GM23338 (cell line): ENCODE measurements at regions not wholly inside any gene's neighbourhood (a gene's known extent, or its start where the extent isn't known, plus 50 kb on each side); places are given as distances from the start of the nearest gene placed in this dataset.

Experiments
- ATAC-seq: fragments of 200-7000 bp; cut with Tn5 transposase; 3 replicates; pipeline ENCODE4 v1.9.1; 2020
- DNase-seq: peaks from one replicate; pipeline ENCODE4 v3.0.0-alpha.2; 2015; ENCODE audit warnings: low spot score
- H2AFZ ChIP-seq: fragments of 200-600 bp; sonication (generic); 2 replicates; pipeline ENCODE4 v1.8.0; 2016; ENCODE audit warnings: antibody characterized with exemption, mild to moderate bottlenecking, moderate library complexity
- H3F3A ChIP-seq: fragments of 200-600 bp; sonication (generic); replicated peaks from 2 replicates; pipeline ENCODE4 v1.8.0; 2017; ENCODE audit warnings: antibody characterized with exemption, mixed run types, low read depth
- H3K27ac ChIP-seq: fragments of 200-600 bp; sonication (generic); 2 replicates; pipeline ENCODE4 v1.6.1; 2016; ENCODE audit warnings: low read depth
- H3K27me3 ChIP-seq: fragments of 200-600 bp; sonication (generic); 2 replicates; pipeline ENCODE4 v1.8.0; 2016; ENCODE audit warnings: mild to moderate bottlenecking, mixed run types, moderate library complexity; ENCODE audit not compliant: insufficient read depth
- H3K36me3 ChIP-seq: fragments of 200-600 bp; sonication (generic); 2 replicates; pipeline ENCODE4 v1.8.0; 2016; ENCODE audit warnings: mild to moderate bottlenecking; ENCODE audit not compliant: insufficient read depth
- H3K4me1 ChIP-seq: fragments of 200-600 bp; sonication (generic); 2 replicates; pipeline ENCODE4 v1.8.0; 2016; ENCODE audit warnings: mild to moderate bottlenecking, moderate library complexity; ENCODE audit not compliant: insufficient read depth
- H3K4me2 ChIP-seq: fragments of 200-600 bp; sonication (generic); 2 replicates; pipeline ENCODE4 v1.7.1; 2017; ENCODE audit warnings: mixed run types
- H3K4me3 ChIP-seq: fragments of 200-600 bp; sonication (generic); 2 replicates; pipeline ENCODE4 v1.6.1; 2016; ENCODE audit warnings: mixed run types
- H3K79me2 ChIP-seq: fragments of 200-600 bp; sonication (generic); replicated peaks from 2 replicates; pipeline ENCODE4 v1.8.0; 2017; ENCODE audit warnings: mild to moderate bottlenecking; ENCODE audit not compliant: insufficient read depth
- H3K9me2 ChIP-seq: fragments of 200-600 bp; sonication (generic); 2 replicates; pipeline ENCODE4 v1.8.0; 2017; ENCODE audit not compliant: insufficient read depth
- H4K20me1 ChIP-seq: fragments of 200-600 bp; sonication (generic); replicated peaks from 2 replicates; pipeline ENCODE4 v1.8.0; 2017; ENCODE audit warnings: mild to moderate bottlenecking; ENCODE audit not compliant: insufficient read depth
- H3K27ac Mint-ChIP-seq: 2 replicates; pipeline ENCODE4 v1.8.0; 2020; ENCODE audit warnings: inconsistent platforms, mild to moderate bottlenecking, moderate library complexity, mixed read lengths
- H3K27me3 Mint-ChIP-seq: 3 replicates; pipeline ENCODE4 v1.8.0; 2022; ENCODE audit warnings: low read depth, mild to moderate bottlenecking, moderate library complexity, mixed read lengths, inconsistent platforms; ENCODE audit not compliant: insufficient read depth, poor library complexity
- H3K36me3 Mint-ChIP-seq: 3 replicates; pipeline ENCODE4 v1.8.0; 2021; ENCODE audit warnings: low read depth, mild to moderate bottlenecking, inconsistent platforms, moderate library complexity, mixed read lengths
- H3K4me1 Mint-ChIP-seq: 3 replicates; pipeline ENCODE4 v1.8.0; 2020; ENCODE audit warnings: mild to moderate bottlenecking, inconsistent platforms, mixed read lengths
- H3K4me3 Mint-ChIP-seq: 3 replicates; pipeline ENCODE4 v1.8.0; 2021; ENCODE audit warnings: moderate library complexity, mild to moderate bottlenecking, inconsistent platforms, mixed read lengths
- H3K9me3 Mint-ChIP-seq: 3 replicates; pipeline ENCODE4 v1.8.0; 2020; ENCODE audit warnings: moderate library complexity, mild to moderate bottlenecking, inconsistent platforms, mixed read lengths
- CREB1 ChIP-seq: fragments of 250-450 bp; sonication (Bioruptor Pico); IDR thresholded peaks from 2 replicates; pipeline ENCODE4 v1.5.0; 2020; ENCODE audit warnings: low read depth, mild to moderate bottlenecking, moderate library complexity
- EZH2phosphoT487 ChIP-seq: fragments of 200-600 bp; sonication (generic); IDR thresholded peaks from one replicate; pipeline ENCODE4 v1.8.1; 2018; ENCODE audit warnings: antibody characterized with exemption; ENCODE audit not compliant: unreplicated experiment
- JUNB ChIP-seq: IDR thresholded peaks from one replicate; pipeline ENCODE4 v1.6.1; 2016; ENCODE audit warnings: antibody characterized with exemption; ENCODE audit not compliant: unreplicated experiment
- NANOG ChIP-seq: IDR thresholded peaks from 2 replicates; pipeline ENCODE4 v1.6.1; 2016; ENCODE audit warnings: antibody characterized with exemption, borderline replicate concordance
- POLR2AphosphoS5 ChIP-seq: IDR thresholded peaks from 2 replicates; pipeline ENCODE4 v1.6.1; 2016; ENCODE audit warnings: antibody characterized with exemption, low read depth
- STAT1 ChIP-seq: IDR thresholded peaks from one replicate; pipeline ENCODE4 v1.6.1; 2016; ENCODE audit warnings: antibody characterized with exemption; ENCODE audit not compliant: unreplicated experiment
- ZNF114 ChIP-seq: fragments of 250-450 bp; sonication (Bioruptor Pico); IDR thresholded peaks from 2 replicates; pipeline ENCODE4 v1.5.0; 2020; ENCODE audit warnings: mild to moderate bottlenecking, moderate library complexity
- ZNF331 ChIP-seq: fragments of 250-450 bp; sonication (Bioruptor Pico); IDR thresholded peaks from 2 replicates; pipeline ENCODE4 v1.5.0; 2020; ENCODE audit warnings: low read depth, mild to moderate bottlenecking, moderate library complexity
- TF ChIP-seq, protein P1 (sequence below): IDR thresholded peaks from 2 replicates; pipeline ENCODE4 v1.6.1; 2016; ENCODE audit warnings: antibody characterized with exemption
- TF ChIP-seq, protein P2 (sequence below): fragments of 250-450 bp; sonication (Bioruptor Pico); IDR thresholded peaks from 2 replicates; pipeline ENCODE4 v1.5.0; 2020; ENCODE audit warnings: mild to moderate bottlenecking, moderate library complexity
- TF ChIP-seq, protein P3 (sequence below): IDR thresholded peaks from one replicate; pipeline ENCODE4 v1.6.1; 2018; ENCODE audit warnings: antibody characterized with exemption; ENCODE audit not compliant: unreplicated experiment
- TF ChIP-seq, protein P4 (sequence below), 2 experiments: fragments of 200-600 bp in 1 of 2; sonication (generic) in 1 of 2; conservative IDR thresholded peaks; 2 replicates each; pipeline versions ENCODE4 v1.5.1 to v1.6.1; 2016 to 2017; ENCODE audit warnings: antibody characterized with exemption in 2 of 2, low read depth in 2 of 2, mild to moderate bottlenecking in 2 of 2, moderate library complexity in 1 of 2

DNA sequence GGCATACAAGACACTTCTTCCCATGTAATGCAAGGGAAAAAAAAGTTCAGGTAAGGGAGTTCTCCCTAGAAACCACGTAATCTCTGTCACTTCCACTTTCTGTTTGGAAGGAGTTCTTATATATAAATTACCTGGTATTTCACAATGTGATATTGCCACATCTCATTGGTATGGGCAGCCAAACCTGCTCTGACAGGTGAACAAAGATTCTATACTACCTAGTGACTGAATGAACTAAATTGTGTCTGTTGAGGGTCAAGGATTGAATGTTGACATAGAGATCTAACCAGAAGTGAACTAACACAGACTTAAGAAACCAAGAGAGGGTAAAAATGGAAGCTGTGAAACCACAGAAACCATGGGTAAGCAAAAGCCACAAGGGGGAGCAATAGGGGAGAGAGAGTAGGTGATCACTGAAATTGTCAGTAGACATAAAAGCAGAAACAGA lies 161.3 kb downstream of the RPL10L start (continued):
- TF ChIP-seq, protein P1, sequence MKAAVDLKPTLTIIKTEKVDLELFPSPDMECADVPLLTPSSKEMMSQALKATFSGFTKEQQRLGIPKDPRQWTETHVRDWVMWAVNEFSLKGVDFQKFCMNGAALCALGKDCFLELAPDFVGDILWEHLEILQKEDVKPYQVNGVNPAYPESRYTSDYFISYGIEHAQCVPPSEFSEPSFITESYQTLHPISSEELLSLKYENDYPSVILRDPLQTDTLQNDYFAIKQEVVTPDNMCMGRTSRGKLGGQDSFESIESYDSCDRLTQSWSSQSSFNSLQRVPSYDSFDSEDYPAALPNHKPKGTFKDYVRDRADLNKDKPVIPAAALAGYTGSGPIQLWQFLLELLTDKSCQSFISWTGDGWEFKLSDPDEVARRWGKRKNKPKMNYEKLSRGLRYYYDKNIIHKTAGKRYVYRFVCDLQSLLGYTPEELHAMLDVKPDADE, result no peak
- no peak for TF ChIP-seq ZNF114 (CRISPR knock-in tag)

DNA sequence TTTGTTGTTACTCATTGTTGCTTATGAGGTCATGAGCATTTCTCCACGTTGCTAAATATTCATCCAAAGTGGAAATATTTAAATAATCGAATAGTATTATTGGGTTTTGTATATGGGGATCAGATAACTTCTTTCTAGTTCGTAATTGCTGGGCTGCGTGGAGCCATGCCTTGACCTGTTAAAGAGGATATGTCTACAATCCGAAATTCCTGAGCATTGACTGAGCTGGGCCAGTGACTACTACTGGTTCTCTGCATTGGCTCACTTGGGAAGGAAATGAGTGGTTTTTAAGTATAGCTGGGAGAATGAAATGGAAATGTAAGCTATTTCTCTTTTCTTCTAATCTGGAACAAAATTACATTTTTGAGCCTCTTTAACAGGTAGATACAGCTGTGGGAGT lies 163.2 kb downstream of the RPL10L start:
- Mint-ChIP-seq H3K27me3 (no peaks in the 10 kb centered on the region), H3K4me3 (no peak overlapping the region), H3K36me3 (no peaks in the 10 kb centered on the region), H3K4me1 (peaks cover 6% of the 10 kb centered on the region; the same call in 2 of the 3 replicates), H3K9me3 (no peaks in the 10 kb centered on the region), H3K27ac (no peak overlapping the region)
- no peaks in the 10 kb centered on the region for H3K36me3 ChIP-seq
- H3F3A ChIP-seq, result no peaks in the 10 kb centered on the region
- H3K27ac ChIP-seq, result no peak overlapping the region
- H3K79me2 ChIP-seq, result no peaks in the 10 kb centered on the region
- no peak for DNase-seq
- no peak overlapping the region for H3K4me3 ChIP-seq
- H2AFZ ChIP-seq, result no peak overlapping the region
- no peak overlapping the region for H3K4me2 ChIP-seq
- H3K27me3 ChIP-seq, result no peaks in the 10 kb centered on the region
- H4K20me1 ChIP-seq, result no peaks in the 10 kb centered on the region
- no peaks in the 10 kb centered on the region for H3K9me2 ChIP-seq
- ATAC-seq, result no peak
- H3K4me1 ChIP-seq, result no peaks in the 10 kb centered on the region
- TF ChIP-seq, protein P2, sequence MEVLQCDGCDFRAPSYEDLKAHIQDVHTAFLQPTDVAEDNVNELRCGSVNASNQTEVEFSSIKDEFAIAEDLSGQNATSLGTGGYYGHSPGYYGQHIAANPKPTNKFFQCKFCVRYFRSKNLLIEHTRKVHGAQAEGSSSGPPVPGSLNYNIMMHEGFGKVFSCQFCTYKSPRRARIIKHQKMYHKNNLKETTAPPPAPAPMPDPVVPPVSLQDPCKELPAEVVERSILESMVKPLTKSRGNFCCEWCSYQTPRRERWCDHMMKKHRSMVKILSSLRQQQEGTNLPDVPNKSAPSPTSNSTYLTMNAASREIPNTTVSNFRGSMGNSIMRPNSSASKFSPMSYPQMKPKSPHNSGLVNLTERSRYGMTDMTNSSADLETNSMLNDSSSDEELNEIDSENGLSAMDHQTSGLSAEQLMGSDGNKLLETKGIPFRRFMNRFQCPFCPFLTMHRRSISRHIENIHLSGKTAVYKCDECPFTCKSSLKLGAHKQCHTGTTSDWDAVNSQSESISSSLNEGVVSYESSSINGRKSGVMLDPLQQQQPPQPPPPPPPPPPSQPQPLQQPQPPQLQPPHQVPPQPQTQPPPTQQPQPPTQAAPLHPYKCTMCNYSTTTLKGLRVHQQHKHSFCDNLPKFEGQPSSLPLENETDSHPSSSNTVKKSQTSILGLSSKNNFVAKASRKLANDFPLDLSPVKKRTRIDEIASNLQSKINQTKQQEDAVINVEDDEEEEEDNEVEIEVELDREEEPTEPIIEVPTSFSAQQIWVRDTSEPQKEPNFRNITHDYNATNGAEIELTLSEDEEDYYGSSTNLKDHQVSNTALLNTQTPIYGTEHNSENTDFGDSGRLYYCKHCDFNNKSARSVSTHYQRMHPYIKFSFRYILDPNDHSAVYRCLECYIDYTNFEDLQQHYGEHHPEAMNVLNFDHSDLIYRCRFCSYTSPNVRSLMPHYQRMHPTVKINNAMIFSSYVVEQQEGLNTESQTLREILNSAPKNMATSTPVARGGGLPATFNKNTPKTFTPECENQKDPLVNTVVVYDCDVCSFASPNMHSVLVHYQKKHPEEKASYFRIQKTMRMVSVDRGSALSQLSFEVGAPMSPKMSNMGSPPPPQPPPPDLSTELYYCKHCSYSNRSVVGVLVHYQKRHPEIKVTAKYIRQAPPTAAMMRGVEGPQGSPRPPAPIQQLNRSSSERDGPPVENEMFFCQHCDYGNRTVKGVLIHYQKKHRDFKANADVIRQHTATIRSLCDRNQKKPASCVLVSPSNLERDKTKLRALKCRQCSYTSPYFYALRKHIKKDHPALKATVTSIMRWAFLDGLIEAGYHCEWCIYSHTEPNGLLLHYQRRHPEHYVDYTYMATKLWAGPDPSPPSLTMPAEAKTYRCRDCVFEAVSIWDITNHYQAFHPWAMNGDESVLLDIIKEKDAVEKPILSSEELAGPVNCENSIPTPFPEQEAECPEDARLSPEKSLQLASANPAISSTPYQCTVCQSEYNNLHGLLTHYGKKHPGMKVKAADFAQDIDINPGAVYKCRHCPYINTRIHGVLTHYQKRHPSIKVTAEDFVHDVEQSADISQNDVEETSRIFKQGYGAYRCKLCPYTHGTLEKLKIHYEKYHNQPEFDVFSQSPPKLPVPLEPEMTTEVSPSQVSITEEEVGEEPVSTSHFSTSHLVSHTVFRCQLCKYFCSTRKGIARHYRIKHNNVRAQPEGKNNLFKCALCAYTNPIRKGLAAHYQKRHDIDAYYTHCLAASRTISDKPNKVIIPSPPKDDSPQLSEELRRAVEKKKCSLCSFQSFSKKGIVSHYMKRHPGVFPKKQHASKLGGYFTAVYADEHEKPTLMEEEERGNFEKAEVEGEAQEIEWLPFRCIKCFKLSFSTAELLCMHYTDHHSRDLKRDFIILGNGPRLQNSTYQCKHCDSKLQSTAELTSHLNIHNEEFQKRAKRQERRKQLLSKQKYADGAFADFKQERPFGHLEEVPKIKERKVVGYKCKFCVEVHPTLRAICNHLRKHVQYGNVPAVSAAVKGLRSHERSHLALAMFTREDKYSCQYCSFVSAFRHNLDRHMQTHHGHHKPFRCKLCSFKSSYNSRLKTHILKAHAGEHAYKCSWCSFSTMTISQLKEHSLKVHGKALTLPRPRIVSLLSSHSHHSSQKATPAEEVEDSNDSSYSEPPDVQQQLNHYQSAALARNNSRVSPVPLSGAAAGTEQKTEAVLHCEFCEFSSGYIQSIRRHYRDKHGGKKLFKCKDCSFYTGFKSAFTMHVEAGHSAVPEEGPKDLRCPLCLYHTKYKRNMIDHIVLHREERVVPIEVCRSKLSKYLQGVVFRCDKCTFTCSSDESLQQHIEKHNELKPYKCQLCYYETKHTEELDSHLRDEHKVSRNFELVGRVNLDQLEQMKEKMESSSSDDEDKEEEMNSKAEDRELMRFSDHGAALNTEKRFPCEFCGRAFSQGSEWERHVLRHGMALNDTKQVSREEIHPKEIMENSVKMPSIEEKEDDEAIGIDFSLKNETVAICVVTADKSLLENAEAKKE, result no peak
- TF ChIP-seq ZNF114 (CRISPR knock-in tag) (no peak), JUNB (no peak), ZNF331 (CRISPR knock-in tag) (no peak), CREB1 (CRISPR knock-in tag) (no peak), STAT1 (no peak), EZH2phosphoT487 (no peak), NANOG (no peak), POLR2AphosphoS5 (no peak)
- TF ChIP-seq, protein P1, result no peak
- TF ChIP-seq, protein P3, sequence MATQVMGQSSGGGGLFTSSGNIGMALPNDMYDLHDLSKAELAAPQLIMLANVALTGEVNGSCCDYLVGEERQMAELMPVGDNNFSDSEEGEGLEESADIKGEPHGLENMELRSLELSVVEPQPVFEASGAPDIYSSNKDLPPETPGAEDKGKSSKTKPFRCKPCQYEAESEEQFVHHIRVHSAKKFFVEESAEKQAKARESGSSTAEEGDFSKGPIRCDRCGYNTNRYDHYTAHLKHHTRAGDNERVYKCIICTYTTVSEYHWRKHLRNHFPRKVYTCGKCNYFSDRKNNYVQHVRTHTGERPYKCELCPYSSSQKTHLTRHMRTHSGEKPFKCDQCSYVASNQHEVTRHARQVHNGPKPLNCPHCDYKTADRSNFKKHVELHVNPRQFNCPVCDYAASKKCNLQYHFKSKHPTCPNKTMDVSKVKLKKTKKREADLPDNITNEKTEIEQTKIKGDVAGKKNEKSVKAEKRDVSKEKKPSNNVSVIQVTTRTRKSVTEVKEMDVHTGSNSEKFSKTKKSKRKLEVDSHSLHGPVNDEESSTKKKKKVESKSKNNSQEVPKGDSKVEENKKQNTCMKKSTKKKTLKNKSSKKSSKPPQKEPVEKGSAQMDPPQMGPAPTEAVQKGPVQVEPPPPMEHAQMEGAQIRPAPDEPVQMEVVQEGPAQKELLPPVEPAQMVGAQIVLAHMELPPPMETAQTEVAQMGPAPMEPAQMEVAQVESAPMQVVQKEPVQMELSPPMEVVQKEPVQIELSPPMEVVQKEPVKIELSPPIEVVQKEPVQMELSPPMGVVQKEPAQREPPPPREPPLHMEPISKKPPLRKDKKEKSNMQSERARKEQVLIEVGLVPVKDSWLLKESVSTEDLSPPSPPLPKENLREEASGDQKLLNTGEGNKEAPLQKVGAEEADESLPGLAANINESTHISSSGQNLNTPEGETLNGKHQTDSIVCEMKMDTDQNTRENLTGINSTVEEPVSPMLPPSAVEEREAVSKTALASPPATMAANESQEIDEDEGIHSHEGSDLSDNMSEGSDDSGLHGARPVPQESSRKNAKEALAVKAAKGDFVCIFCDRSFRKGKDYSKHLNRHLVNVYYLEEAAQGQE, result no peak
- TF ChIP-seq, protein P4, sequence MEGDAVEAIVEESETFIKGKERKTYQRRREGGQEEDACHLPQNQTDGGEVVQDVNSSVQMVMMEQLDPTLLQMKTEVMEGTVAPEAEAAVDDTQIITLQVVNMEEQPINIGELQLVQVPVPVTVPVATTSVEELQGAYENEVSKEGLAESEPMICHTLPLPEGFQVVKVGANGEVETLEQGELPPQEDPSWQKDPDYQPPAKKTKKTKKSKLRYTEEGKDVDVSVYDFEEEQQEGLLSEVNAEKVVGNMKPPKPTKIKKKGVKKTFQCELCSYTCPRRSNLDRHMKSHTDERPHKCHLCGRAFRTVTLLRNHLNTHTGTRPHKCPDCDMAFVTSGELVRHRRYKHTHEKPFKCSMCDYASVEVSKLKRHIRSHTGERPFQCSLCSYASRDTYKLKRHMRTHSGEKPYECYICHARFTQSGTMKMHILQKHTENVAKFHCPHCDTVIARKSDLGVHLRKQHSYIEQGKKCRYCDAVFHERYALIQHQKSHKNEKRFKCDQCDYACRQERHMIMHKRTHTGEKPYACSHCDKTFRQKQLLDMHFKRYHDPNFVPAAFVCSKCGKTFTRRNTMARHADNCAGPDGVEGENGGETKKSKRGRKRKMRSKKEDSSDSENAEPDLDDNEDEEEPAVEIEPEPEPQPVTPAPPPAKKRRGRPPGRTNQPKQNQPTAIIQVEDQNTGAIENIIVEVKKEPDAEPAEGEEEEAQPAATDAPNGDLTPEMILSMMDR (conservative IDR thresholded peaks at IDR 0.05; ENCODE audit: low read depth in 2 of 2), result no peak
